HG02970 (cell line): ENCODE measurements at regions not wholly inside any gene's neighbourhood (a gene's known extent, or its start where the extent isn't known, plus 50 kb on each side); places are given as distances from the start of the nearest gene placed in this dataset.
"Not testable (repeated sequence)": the region's sequence is repeated elsewhere in the genome, so short reads cannot be mapped to it uniquely, and the experiment has no call there.

Experiments used
- ATAC-seq: cut with Tn5 transposase; IDR thresholded peaks from one replicate; pipeline ENCODE4 v1.9.1; 2021; ENCODE audit warnings: mild to moderate bottlenecking, moderate library complexity, moderate number of reproducible peaks; ENCODE audit not compliant: unreplicated experiment, low FRiP score

- no peak for ATAC-seq
Observed at GRCh38 chr10:3942937-3943489, 158.0 kb upstream of the KLF6 start.

- no peak for ATAC-seq
Observed at GRCh38 chr10:3941676-3942075, 156.7 kb upstream of the KLF6 start.

- no peak for ATAC-seq
Observed at GRCh38 chr10:3936422-3937040, 151.5 kb upstream of the KLF6 start.

- no peak for ATAC-seq
Observed at GRCh38 chr10:3935933-3936359, 150.9 kb upstream of the KLF6 start.

GRCh38 chr10:3935141-3935540 lies 150.1 kb upstream of the KLF6 start:
- peak; percentile 98 for ATAC-seq

GRCh38 chr10:3933733-3934132 lies 148.7 kb upstream of the KLF6 start:
- ATAC-seq = no peak

GRCh38 chr10:3932597-3933375 lies 147.8 kb upstream of the KLF6 start:
- no peak for ATAC-seq

- ATAC-seq = no peak
Observed at GRCh38 chr10:3931901-3932300, 146.9 kb upstream of the KLF6 start.

GRCh38 chr10:3931224-3931623 lies 146.2 kb upstream of the KLF6 start:
- no peak for ATAC-seq

- no peak for ATAC-seq
Observed at GRCh38 chr10:3928569-3928968, 143.6 kb upstream of the KLF6 start.

- no peak for ATAC-seq
Observed at GRCh38 chr10:3928078-3928477, 143.1 kb upstream of the KLF6 start.

GRCh38 chr10:3926675-3927525 lies 141.9 kb upstream of the KLF6 start:
- no peak for ATAC-seq

GRCh38 chr10:3926258-3926657 lies 141.2 kb upstream of the KLF6 start:
- no peak for ATAC-seq

- ATAC-seq = no peak
Observed at GRCh38 chr10:3925184-3925583, 140.2 kb upstream of the KLF6 start.

- ATAC-seq = no peak
Observed at GRCh38 chr10:3924344-3924743, 139.3 kb upstream of the KLF6 start.

GRCh38 chr10:3923033-3923432 lies 138.0 kb upstream of the KLF6 start:
- ATAC-seq = no peak

- no peak for ATAC-seq
Observed at GRCh38 chr10:3919709-3920308, 134.8 kb upstream of the KLF6 start.

GRCh38 chr10:3917392-3917791 lies 132.4 kb upstream of the KLF6 start:
- not testable (repeated sequence) for ATAC-seq

GRCh38 chr10:3914733-3915132 lies 129.7 kb upstream of the KLF6 start:
- ATAC-seq = no peak

- ATAC-seq = no peak
Observed at GRCh38 chr10:3911713-3912442, 126.9 kb upstream of the KLF6 start.
